Suppressor macrophage treated with lipopolysaccharide for 1 hour (primary cell): ENCODE measurements at regions not wholly inside any gene's neighbourhood (a gene's known extent, or its start where the extent isn't known, plus 50 kb on each side); places are given as distances from the start of the nearest gene placed in this dataset.

Source experiments
- DNase-seq, 3 donors: peaks; one replicate each; pipeline ENCODE4 v3.0.0-alpha.2; 2020 to 2022

GRCh38 chr5:30845194-30845593 is 348.3 kb upstream of the CDH6 start:
- DNase-seq, result no peak

- no peak for DNase-seq
Observed at GRCh38 chr5:30843541-30843940, 349.9 kb upstream of the CDH6 start.

- no peak for DNase-seq
Observed at GRCh38 chr5:30839956-30840355, 353.5 kb upstream of the CDH6 start.

DNA sequence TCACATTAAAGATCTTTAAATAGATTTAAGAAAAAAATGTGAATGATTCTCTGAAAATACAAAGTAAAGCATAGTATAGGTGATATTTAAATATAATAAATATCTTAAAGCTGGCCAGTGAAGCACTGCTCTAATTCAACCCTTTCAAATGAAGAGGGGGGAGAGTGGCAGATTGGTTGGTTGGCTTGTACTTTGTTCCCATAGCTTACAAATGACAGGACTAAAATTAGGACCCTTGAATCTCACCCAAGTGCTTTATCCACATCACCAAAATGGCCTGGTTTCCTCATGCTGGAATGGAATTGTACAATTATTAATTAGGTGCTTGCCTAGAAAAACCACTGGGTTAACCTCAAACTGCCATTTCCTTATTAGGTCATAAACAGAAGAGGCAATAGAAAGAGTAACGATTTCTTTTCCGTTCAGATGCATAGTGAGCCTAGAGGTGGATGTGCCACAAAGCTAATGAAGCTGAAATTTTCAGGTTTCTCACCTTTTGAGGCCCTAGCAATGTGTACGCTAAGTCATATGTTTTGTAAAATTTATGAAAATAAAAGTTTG is 354.5 kb upstream of the CDH6 start:
- DNase-seq, result no peak

DNA sequence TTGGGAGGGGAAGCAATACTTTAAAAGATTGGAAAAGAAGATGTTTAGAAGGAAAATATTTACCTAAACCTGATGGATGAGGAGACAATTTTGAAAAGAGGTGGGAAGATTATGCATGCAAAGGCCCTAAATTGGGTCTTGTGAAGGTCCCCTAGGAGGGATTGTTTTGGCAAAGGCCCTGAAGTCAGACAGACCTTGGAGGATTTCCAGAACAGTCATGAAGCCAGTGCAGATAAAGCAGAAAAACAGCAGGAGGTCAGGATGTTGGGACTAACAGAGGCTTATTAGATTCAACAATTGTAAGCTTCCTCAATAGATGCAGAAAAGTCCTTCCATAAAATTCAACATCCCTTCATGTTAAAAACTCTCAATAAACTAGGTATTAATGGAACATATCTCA is 361.0 kb upstream of the CDH6 start:
- DNase-seq, result no peak

DNA sequence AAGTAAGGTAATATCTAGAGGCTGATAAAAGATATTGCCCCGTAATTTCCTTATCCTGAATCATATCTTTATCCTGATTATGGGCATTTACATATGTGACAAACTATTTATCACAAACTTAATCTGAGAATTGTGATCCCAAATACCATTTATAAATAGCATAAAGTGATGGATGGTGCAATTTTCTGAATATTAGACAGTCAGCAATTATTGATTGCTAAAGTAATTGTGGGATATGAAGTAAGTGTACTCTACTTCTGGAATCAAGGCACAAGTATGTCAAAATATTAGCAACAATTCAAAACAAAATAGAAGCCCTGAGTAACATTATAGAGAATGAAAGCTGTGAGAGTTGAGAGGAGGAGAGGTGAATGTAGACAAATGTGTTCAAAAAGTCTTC is 361.9 kb upstream of the CDH6 start:
- no peak for DNase-seq

DNA sequence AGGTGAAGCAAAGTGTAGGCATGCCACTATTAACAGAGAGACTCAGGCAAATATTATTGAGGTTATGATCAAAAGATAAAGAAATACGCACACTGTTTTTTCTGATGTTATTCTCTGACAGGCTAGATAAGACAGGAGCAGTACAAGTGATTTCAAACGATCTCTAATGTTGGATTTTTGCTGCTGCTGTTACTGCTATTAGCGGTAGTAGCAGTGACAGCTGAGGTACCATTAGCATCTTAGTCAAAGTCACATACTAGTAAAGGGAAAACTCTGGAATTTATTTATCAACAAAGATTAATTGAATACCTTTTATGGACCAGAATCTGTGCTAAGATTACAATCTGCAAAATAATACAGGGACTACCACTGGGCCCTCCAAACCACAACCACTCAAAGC is 362.4 kb upstream of the CDH6 start:
- no peak for DNase-seq

DNA sequence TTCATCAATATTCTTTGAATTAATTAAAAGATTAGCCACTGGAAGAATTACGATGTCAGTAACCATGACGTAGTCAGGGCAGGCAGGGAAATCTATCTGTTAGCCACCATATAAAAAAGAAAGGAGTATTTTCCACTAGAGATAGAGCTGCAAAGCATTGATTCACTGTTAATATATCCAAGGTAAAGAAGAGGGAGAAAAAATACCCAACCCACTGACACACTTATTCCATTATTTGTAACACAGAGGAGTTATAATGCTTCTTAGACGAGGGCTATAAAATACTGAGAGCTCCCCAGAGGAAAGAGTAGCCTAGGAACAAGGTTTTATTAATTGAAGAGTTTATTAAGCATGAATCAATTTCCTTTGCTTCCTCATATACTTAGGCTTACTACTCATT is 382.2 kb upstream of the CDH6 start:
- DNase-seq, result no peak

GRCh38 chr5:30809933-30810332 is 383.6 kb upstream of the CDH6 start:
- DNase-seq, result no peak

DNA sequence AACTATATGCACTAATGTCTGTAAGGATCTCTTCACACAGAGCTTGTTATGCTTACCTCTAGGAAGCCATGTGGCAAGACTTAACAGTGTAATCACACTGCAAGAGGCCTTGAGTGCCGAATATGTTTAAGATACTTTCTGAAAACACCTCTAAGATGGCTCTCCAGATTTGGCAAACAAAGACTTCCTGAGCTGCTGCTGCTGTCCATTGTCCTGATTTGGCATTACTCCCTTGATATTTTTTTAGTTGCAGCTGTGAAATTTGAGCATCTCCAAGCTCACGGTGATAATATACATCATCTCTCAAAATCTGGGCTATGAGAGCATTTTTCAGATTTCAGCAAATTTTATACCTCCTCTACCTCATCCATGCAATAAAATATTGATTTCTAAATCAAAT is 384.5 kb upstream of the CDH6 start:
- DNase-seq, result no peak

- no peak for DNase-seq
Observed at GRCh38 chr5:30804739-30805505, 388.6 kb upstream of the CDH6 start.

GRCh38 chr5:30802961-30803705 is 390.4 kb upstream of the CDH6 start:
- DNase-seq, result no peak

DNA sequence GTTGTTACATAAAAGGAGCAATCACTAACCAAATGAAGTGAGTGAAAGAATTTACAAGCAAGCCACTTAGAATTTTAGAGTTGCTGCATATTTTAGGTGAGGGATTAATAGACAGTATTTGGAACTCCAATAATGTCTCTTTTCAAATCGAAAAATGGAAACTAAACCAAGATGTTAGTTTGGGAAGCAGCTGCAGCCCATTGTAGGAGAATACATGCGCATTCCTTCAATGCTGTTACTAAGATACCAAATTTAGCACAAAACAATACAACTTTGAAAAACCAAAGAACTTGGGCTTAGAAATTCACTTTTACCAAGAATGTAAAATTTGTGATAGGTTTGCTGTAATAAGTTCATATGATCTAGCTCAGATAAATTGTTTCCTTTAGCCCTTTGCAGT is 411.8 kb upstream of the CDH6 start:
- DNase-seq, result no peak

DNA sequence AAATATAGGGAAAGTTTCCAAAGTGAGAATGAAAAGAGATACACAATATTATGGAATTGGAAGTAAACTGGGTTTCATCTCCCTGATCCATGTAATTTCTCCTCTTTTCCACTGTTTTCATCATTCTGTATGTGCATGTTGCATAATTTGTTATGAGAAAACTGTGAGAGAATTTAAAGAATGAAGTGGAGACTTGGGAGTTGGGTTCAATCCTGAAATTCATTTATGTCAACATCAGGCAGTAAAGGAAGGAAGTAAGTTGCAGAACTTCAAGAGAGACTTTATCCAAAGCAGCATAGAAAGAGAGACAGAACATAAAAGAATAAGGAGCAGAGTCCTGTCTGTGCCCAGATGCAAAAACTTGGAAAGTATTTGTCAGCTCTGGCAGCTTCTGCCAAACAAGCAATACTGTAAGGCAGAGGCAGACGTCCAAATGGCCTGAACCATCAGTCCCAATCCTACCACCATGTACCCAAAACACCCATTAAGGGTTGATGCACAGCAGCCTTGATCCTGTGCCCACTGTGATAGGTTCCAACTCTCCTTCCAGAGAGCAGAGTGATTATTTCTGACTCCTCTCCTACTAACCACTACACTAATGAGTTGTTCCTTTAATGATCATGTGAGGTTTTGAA is 425.3 kb upstream of the CDH6 start:
- DNase-seq, result no peak

GRCh38 chr5:30765706-30766105 is 427.8 kb upstream of the CDH6 start:
- no peak for DNase-seq

DNA sequence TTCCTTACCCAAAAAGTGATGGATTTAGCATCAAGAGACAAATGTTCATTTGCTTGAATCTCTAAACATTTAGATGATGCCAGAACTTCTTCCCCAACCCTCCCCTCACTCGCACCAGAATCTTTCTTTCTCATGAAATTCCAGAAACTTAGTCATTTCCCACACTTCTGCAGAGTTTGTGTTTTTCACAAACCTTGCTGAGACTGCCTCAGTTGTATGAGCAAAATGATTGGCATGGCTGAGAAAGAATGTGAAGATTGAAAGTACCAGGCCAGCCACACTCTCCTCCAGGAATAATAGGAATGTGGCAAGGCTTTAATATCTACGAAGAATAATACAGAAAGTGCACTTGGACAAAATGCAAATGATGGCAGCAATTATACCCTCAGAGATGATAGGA is 428.3 kb upstream of the CDH6 start:
- no peak for DNase-seq

- no peak for DNase-seq
Observed at GRCh38 chr5:30764704-30765103, 428.8 kb upstream of the CDH6 start.

DNA sequence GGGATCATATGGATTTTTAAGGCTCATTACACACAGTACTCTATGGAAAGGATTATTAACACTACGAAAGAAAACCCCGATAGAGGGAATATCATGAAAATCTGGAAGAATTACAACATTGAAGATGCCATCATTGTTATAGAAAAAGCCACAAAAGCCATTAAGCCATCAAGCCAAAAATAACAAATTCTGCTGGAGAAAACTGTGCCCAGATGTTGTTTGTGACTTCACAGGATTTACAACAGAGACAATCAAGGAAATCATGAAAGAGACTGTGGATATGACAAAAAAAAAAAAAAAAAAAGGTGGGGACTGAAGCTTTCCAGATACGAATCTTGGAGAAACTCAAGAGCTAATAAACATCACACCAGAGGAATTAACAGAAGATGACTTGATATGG is 433.8 kb upstream of the CDH6 start:
- no peak for DNase-seq

- no peak for DNase-seq
Observed at GRCh38 chr5:30752015-30752414, 441.5 kb upstream of the CDH6 start.

- no peak for DNase-seq
Observed at GRCh38 chr5:30749971-30750370, 443.5 kb upstream of the CDH6 start.

GRCh38 chr5:30747412-30747811 is 446.1 kb upstream of the CDH6 start:
- no peak for DNase-seq

DNA sequence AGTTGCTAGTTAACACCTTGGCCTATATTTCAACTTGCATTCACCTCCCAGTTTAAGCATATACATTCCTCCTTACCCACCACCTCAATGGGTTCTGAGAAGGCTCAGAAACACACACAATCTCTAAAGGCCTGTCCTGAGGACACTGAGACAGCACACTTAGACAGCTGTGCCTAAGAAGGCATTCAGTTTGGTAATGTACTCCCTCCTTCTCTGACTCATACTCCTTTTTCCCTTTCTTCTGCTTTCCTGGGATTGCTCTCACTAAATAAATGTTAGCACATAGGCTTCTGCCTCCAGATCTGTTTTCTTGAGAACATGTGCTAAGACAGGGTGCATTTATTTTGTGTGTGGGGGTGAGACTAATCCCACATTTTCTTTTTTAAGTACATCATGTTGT is 456.8 kb upstream of the CDH6 start:
- DNase-seq, result peak; percentile 8 to 34 (median 25)

DNA sequence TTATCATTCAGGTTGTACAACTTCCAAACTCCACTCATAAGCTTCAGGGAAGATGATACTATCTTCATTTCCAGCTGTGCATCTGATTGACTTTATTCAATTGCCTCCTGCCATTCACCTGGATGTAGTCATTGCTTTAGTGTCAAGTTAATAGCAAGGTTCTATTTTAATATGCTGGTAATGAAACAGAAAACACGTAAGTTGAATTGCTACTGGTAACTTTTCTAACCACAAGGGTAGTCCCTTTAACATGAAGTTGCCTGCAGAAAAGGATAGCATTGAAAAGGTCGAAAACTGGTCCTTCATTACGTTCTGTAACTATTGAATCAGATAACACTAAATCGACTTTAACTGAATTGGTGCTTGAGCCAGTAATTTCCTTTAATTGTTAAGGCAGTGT is 459.4 kb upstream of the CDH6 start:
- no peak for DNase-seq

- peak; percentile 49 to 76 (median 76) for DNase-seq
Observed at GRCh38 chr5:30725073-30725472, 468.4 kb upstream of the CDH6 start.
